ENCODE measurements at regions not wholly inside any gene's neighbourhood (a gene's known extent, or its start where the extent isn't known, plus 50 kb on each side); places are given as distances from the start of the nearest gene placed in this dataset.

DNA sequence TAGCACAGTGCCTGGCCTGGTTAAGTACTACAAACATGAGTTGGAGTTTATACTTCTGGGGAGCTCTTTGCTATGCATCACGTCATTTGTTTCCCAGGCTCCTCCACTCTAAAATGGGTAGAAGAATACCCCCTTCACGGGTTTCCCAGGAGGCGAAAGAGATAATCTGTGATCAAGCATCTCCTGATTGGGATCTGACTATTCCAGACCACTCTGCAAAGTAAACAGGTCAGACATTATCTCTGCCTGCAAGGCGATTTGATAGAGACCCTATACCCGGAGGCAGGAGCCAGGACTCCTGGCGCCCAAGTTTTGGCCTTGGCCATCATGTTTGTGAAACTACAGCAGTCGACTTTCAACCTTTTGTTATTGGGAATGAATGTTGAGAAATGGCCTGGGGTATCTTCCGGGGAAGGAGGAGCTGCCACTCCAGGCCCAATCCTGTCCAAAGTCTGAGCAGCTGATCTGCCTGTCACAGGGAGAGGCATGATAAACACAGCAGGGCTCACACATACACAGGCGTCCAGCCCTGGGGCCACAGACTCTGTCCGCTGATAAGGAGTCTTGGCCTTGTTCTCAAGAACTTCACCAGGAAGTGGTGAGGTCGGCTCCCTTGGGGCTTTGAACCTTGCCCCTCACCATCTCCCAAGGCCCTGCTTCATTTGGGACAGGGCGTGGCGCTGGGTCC is 199.9 kb downstream of the MAF start:
- Histone ChIP-seq H3K27me3 (replicated peaks; ENCODE audit: insufficient read depth, low read length) (no peaks in the 10 kb centered on the region), H2AFZ (ENCODE audit: low read length) (no peak overlapping the region), H3K9me3 (replicated peaks; ENCODE audit: insufficient read depth, low read length) (no peaks in the 10 kb centered on the region), H3K4me1 (ENCODE audit: low read length) (no peaks in the 10 kb centered on the region), H4K20me1 (ENCODE audit: insufficient read depth, low read length) (no peaks in the 10 kb centered on the region), H3K79me2 (ENCODE audit: low read length) (no peaks in the 10 kb centered on the region), H3F3A (ENCODE audit: insufficient read depth, low read length) (no peaks in the 10 kb centered on the region), H3K9ac (ENCODE audit: low read length) (no peak overlapping the region), H3K36me3 (replicated peaks; ENCODE audit: insufficient read depth, low read length) (no peaks in the 10 kb centered on the region), H3K27ac (ENCODE audit: low read length) (no peak overlapping the region), H3K4me2 (ENCODE audit: low read depth, low read length) (no peak overlapping the region), H3K4me3 (ENCODE audit: low read length) (no peak overlapping the region), H3K9me2 (replicated peaks; ENCODE audit: insufficient read depth, low read length) (no peaks in the 10 kb centered on the region)
- no peak for DNase-seq
- TF ChIP-seq, protein P1, sequence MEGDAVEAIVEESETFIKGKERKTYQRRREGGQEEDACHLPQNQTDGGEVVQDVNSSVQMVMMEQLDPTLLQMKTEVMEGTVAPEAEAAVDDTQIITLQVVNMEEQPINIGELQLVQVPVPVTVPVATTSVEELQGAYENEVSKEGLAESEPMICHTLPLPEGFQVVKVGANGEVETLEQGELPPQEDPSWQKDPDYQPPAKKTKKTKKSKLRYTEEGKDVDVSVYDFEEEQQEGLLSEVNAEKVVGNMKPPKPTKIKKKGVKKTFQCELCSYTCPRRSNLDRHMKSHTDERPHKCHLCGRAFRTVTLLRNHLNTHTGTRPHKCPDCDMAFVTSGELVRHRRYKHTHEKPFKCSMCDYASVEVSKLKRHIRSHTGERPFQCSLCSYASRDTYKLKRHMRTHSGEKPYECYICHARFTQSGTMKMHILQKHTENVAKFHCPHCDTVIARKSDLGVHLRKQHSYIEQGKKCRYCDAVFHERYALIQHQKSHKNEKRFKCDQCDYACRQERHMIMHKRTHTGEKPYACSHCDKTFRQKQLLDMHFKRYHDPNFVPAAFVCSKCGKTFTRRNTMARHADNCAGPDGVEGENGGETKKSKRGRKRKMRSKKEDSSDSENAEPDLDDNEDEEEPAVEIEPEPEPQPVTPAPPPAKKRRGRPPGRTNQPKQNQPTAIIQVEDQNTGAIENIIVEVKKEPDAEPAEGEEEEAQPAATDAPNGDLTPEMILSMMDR (IDR thresholded peaks at IDR 0.05; ENCODE audit: low read length) = no peak
- TF ChIP-seq EZH2phosphoT487 (IDR thresholded peaks at IDR 0.05; ENCODE audit: low read length) = no peak
- no peak for TF ChIP-seq EZH2 (optimal IDR thresholded peaks at IDR 0.05; ENCODE audit: low read depth, low read length)

DNA sequence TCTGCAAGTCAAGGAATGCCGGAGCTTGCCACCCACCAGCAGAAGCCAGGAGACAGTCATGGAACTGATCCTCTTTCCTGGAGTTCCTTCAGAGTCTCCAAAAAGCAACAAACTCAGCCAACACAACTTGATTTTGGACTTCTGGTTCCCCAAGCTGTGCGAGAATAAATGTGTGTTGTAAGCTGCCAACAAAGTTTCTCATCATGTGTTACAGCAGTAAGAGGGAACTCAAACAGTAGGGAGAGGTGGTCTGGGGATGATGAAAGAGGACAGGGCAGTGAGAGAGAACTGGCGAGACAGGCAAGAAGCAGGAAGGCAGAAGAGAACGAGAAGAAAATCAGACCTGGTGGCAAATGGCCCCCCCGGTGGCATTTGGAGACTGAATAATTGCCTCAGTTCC is 204.9 kb downstream of the MAF start:
- Histone ChIP-seq H3K9ac (ENCODE audit: low read length) (no peak overlapping the region), H3K9me2 (replicated peaks; ENCODE audit: insufficient read depth, low read length) (no peaks in the 10 kb centered on the region), H3K4me2 (ENCODE audit: low read depth, low read length) (no peak overlapping the region), H2AFZ (ENCODE audit: low read length) (no peak overlapping the region), H3K9me3 (replicated peaks; ENCODE audit: insufficient read depth, low read length) (no peaks in the 10 kb centered on the region), H3K4me1 (ENCODE audit: low read length) (no peaks in the 10 kb centered on the region), H4K20me1 (ENCODE audit: insufficient read depth, low read length) (no peaks in the 10 kb centered on the region), H3K27ac (ENCODE audit: low read length) (no peak overlapping the region), H3K4me3 (ENCODE audit: low read length) (no peak overlapping the region), H3K79me2 (ENCODE audit: low read length) (no peaks in the 10 kb centered on the region), H3K27me3 (replicated peaks; ENCODE audit: insufficient read depth, low read length) (no peaks in the 10 kb centered on the region), H3F3A (ENCODE audit: insufficient read depth, low read length) (no peaks in the 10 kb centered on the region), H3K36me3 (replicated peaks; ENCODE audit: insufficient read depth, low read length) (no peaks in the 10 kb centered on the region)
- DNase-seq = no peak
- TF ChIP-seq, protein P1 (IDR thresholded peaks at IDR 0.05; ENCODE audit: low read length) = no peak
- TF ChIP-seq EZH2phosphoT487 (IDR thresholded peaks at IDR 0.05; ENCODE audit: low read length) (no peak), EZH2 (optimal IDR thresholded peaks at IDR 0.05; ENCODE audit: low read depth, low read length) (no peak)

DNA sequence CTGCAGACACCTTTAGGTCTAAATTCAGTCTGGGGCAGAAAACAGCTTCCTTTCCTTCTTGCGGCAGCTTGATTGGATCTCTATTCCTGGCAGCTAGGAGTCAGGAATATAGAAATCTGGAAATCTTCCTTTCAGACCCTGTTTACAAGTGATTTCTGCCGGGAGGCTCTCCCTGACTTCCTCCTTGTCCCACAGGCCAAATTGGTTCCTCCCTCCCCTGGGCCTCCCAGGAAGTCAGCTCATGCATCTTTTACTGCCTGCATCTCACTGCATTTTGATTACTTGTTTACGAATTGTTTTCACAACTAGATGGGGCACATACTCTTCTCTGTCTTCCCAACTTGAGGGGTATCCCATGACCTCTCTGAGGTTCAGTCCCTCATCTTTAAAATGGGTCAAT is 206.3 kb downstream of the MAF start:
- Histone ChIP-seq H3K36me3 (replicated peaks; ENCODE audit: insufficient read depth, low read length) (no peaks in the 10 kb centered on the region), H3K4me2 (ENCODE audit: low read depth, low read length) (no peak overlapping the region), H3K4me1 (ENCODE audit: low read length) (no peaks in the 10 kb centered on the region), H3K9me3 (replicated peaks; ENCODE audit: insufficient read depth, low read length) (no peaks in the 10 kb centered on the region), H3F3A (ENCODE audit: insufficient read depth, low read length) (no peaks in the 10 kb centered on the region), H3K27me3 (replicated peaks; ENCODE audit: insufficient read depth, low read length) (no peaks in the 10 kb centered on the region), H2AFZ (ENCODE audit: low read length) (no peak overlapping the region), H3K9me2 (replicated peaks; ENCODE audit: insufficient read depth, low read length) (no peaks in the 10 kb centered on the region), H3K9ac (ENCODE audit: low read length) (no peak overlapping the region), H3K27ac (ENCODE audit: low read length) (no peak overlapping the region), H3K79me2 (ENCODE audit: low read length) (no peaks in the 10 kb centered on the region), H4K20me1 (ENCODE audit: insufficient read depth, low read length) (no peaks in the 10 kb centered on the region), H3K4me3 (ENCODE audit: low read length) (no peak overlapping the region)
- TF ChIP-seq EZH2 (optimal IDR thresholded peaks at IDR 0.05; ENCODE audit: low read depth, low read length) (no peak), EZH2phosphoT487 (IDR thresholded peaks at IDR 0.05; ENCODE audit: low read length) (no peak)
- TF ChIP-seq, protein P1 (IDR thresholded peaks at IDR 0.05; ENCODE audit: low read length) = no peak
- no peak for DNase-seq

Data from MM.1S (cell line).